ENCODE measurements at regions not wholly inside any gene's neighbourhood (a gene's known extent, or its start where the extent isn't known, plus 50 kb on each side); places are given as distances from the start of the nearest gene placed in this dataset.

- DNase-seq (ENCODE audit: low spot score) (no peak), ATAC-seq (no peak)
- TF ChIP-seq, protein P1, sequence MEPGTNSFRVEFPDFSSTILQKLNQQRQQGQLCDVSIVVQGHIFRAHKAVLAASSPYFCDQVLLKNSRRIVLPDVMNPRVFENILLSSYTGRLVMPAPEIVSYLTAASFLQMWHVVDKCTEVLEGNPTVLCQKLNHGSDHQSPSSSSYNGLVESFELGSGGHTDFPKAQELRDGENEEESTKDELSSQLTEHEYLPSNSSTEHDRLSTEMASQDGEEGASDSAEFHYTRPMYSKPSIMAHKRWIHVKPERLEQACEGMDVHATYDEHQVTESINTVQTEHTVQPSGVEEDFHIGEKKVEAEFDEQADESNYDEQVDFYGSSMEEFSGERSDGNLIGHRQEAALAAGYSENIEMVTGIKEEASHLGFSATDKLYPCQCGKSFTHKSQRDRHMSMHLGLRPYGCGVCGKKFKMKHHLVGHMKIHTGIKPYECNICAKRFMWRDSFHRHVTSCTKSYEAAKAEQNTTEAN (CRISPR knock-in tag; IDR thresholded peaks at IDR 0.05), result no peak
- no peak for TF ChIP-seq ZSCAN18 (CRISPR knock-in tag; IDR thresholded peaks at IDR 0.05)
- no peak for TF ChIP-seq ZNF416 (CRISPR knock-in tag; IDR thresholded peaks at IDR 0.05)
- no peak for TF ChIP-seq E2F5 (CRISPR knock-in tag; IDR thresholded peaks at IDR 0.05)
- no peak for TF ChIP-seq TEAD4 (CRISPR knock-in tag; IDR thresholded peaks at IDR 0.05)
- no peak for TF ChIP-seq KAT7 (CRISPR knock-in tag; IDR thresholded peaks at IDR 0.05; ENCODE audit: borderline replicate concordance)
- TF ChIP-seq, protein P2, sequence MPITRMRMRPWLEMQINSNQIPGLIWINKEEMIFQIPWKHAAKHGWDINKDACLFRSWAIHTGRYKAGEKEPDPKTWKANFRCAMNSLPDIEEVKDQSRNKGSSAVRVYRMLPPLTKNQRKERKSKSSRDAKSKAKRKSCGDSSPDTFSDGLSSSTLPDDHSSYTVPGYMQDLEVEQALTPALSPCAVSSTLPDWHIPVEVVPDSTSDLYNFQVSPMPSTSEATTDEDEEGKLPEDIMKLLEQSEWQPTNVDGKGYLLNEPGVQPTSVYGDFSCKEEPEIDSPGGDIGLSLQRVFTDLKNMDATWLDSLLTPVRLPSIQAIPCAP (CRISPR knock-in tag; IDR thresholded peaks at IDR 0.05), result no peak
- no peak for TF ChIP-seq SMAD3 (CRISPR knock-in tag; IDR thresholded peaks at IDR 0.05; ENCODE audit: borderline replicate concordance)
- TF ChIP-seq ZNF396 (CRISPR knock-in tag; IDR thresholded peaks at IDR 0.05; ENCODE audit: borderline replicate concordance), result no peak
- TF ChIP-seq FOXP4 (CRISPR knock-in tag; IDR thresholded peaks at IDR 0.05), result no peak
- no peak for TF ChIP-seq PREB (CRISPR knock-in tag; IDR thresholded peaks at IDR 0.05; ENCODE audit: borderline replicate concordance)
- TF ChIP-seq JUN (CRISPR knock-in tag; IDR thresholded peaks at IDR 0.05), result no peak
- TF ChIP-seq GABPB1 (CRISPR knock-in tag; IDR thresholded peaks at IDR 0.05), result no peak
- TF ChIP-seq, protein P3, sequence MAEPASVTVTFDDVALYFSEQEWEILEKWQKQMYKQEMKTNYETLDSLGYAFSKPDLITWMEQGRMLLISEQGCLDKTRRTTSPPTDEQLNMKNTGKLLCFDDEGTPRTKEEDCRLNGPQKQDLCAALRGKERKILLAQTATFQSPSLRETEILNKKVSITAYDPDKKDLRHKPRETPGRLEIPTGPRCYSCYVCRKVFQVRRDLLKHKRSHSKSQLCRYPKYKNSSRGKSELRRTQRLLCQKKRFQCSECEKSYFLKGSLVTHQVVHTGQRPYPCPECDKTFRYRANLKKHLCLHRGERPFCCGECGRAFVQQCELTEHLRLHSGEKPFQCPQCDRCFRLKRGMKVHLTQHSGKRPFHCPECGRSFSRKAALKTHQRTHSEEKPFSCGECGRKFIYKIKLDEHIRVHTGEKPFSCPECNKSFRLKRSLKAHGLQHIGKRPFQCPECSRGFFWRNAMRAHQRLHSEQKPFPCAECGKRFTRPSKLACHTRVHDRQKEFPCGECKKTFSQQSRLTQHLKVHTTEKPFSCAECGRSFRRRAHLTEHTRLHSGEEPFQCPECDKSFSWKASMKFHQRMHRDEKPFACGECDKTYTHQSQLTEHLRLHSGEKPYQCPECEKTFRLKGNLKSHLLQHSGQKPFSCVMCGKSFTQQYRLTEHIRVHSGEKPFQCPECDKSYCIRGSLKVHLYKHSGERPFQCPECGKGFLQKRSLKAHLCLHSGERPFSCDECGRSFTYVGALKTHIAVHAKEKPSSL (CRISPR knock-in tag; conservative IDR thresholded peaks at IDR 0.05), result no peak
- no peak for TF ChIP-seq ZNF317 (CRISPR knock-in tag; IDR thresholded peaks at IDR 0.05; ENCODE audit: borderline replicate concordance, low read depth)
- no peak for TF ChIP-seq PRRX2 (CRISPR knock-in tag; IDR thresholded peaks at IDR 0.05)
- TF ChIP-seq MLX (CRISPR knock-in tag; IDR thresholded peaks at IDR 0.05), result no peak
- TF ChIP-seq, protein P4, sequence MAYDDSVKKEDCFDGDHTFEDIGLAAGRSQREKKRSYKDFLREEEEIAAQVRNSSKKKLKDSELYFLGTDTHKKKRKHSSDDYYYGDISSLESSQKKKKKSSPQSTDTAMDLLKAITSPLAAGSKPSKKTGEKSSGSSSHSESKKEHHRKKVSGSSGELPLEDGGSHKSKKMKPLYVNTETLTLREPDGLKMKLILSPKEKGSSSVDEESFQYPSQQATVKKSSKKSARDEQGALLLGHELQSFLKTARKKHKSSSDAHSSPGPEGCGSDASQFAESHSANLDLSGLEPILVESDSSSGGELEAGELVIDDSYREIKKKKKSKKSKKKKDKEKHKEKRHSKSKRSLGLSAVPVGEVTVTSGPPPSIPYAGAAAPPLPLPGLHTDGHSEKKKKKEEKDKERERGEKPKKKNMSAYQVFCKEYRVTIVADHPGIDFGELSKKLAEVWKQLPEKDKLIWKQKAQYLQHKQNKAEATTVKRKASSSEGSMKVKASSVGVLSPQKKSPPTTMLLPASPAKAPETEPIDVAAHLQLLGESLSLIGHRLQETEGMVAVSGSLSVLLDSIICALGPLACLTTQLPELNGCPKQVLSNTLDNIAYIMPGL (CRISPR knock-in tag; IDR thresholded peaks at IDR 0.05), result no peak
- no peak for TF ChIP-seq FOXJ3 (CRISPR knock-in tag; IDR thresholded peaks at IDR 0.05; ENCODE audit: borderline replicate concordance)
- no peak for TF ChIP-seq SP1 (CRISPR knock-in tag; conservative IDR thresholded peaks at IDR 0.05)
- Mint-ChIP-seq H3K27ac (no peak overlapping the region; the same call in 1 of the 2 replicates), H3K9me3 (peaks cover 61% of the 10 kb centered on the region), H3K4me1 (no peaks in the 10 kb centered on the region), H3K36me3 (peaks cover 19% of the 10 kb centered on the region), H3K27me3 (ENCODE audit: low read depth) (peaks cover 16% of the 10 kb centered on the region), H3K4me3 (no peak overlapping the region)
- CTCF ChIA-PET, result no interaction called here
- POLR2A ChIA-PET, result no interaction called here
Measured at GRCh38 chr3:13972679-13973379, 93.0 kb upstream of the WNT7A start.

Measured in WTC11 (cell line).